NOMO-1 (cell line): ENCODE measurements at regions not wholly inside any gene's neighbourhood (a gene's known extent, or its start where the extent isn't known, plus 50 kb on each side); places are given as distances from the start of the nearest gene placed in this dataset.

ENCODE experiments used
- DNase-seq, 2 experiments: peaks; one replicate each; lab custom pipeline; 2025; ENCODE audit not compliant: unreplicated experiment in 2 of 2; lab: John Stamatoyannopoulos, UW

DNA sequence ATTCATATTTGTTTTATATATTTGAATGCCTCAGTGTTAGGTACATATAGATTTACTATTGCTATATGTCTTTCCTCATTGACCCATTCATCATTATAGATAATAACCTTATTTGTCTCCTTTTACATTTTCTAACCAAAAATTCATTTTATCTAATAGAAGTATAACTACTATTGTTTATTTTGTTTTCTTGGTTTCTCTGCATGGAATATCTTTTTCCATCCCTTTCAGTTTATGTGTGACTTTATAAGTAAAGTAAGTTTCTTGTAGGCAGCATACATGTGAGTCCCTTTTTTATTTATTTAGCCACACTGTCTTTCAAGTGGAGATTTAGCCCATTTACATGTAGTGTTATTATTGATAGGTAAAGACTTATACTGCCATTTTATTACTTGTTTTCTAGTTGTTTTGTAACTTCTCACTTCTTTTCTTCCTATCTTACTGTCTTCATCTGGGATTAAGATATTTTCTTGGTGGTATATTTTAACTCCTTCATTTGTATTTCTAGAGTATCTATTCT, 572.0 kb upstream of the MAN1A1 start:
- no peak for DNase-seq

DNA sequence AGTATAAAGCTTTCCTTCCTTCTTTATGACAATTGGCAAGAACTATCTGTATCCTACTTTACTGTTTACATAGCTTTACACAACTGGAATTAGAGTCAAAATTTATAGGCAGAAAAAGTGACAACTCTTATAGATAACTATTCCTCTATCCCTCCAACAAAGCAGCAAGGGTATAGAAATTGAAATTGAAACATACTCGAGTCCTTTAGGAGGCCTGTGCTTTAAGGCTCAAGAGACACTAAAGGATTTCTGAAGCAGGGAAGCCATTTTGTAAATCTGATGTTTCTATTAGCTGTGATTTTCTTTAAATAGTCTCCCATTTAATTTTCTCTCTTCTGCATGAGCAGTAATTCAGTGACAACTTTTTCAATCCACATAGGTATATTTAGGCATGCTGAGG, 567.6 kb upstream of the MAN1A1 start:
- DNase-seq = no peak

DNA sequence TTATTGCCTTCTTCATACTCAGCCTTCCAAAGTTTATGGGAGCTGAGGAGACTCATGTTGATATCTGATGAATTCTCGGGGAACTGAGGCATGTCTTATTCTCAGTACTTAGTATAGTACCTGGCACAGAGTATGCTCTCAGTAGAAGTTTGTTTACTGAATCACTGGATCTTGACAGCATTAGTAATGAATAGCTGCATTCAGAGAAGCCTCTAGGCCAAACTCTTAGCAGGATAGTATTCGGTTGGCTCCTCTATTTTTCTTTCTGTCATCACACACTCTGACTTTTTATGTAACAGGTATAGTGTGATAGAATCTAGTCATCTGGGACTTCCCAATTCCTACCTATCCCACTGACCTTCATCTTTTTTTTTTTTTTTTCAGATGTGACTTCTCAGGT, 566.4 kb upstream of the MAN1A1 start:
- no peak for DNase-seq

DNA sequence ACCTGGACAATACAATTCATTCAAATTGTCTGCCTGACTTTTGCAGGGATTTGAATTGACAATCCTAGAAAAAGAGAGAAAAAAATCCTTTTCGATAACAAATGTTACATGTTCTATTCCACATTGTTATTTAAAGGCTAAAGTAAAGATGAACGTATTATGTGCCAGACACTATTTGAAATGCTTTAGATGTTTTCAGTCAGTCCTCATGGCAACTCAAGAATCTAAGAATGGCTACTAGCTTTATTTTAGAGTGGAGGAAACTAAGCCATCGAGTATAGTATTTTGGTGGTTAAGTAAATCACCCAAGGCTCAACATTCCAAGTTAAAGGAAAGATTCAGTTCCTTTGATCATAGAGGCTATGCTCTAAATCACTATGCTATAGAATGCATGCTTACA, 558.6 kb upstream of the MAN1A1 start:
- DNase-seq = no peak

DNA sequence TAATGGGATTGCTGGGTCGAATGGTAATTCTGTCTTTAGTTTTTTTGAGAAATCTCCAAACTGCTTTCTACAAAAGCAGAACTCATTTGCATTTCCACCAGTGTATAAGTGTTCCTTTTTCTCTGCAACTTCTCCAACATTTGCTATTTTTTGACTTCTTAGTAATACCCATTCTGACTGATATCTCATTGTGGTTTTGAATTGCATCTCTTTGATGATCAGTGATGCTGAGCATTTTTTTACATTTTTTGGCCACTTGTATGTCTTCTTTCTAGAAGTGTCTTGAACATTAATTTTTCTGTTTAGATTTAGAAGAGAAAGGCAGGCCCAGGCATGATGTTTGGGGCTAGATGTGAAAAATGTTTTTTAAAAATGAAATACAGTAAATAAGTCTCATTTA, 553.1 kb upstream of the MAN1A1 start:
- no peak for DNase-seq

DNA sequence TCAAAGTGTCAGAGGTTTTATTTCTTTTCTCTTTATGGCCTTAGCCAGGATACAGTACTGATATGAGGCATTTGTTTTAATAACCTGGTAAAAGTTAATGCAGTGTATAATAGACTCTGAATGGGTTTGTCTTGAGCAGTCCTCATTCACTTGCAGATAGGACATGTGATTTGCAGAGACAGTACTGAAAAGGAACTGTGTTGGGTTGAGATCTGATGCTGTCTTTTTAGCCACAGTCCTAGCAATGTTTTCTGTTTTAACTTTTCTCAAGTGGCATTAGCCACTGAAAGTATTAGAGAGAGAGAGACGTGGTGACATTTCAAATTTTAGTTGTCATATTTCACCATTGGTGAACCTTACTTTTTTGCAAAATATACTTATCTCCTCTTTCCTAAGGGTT, 547.2 kb upstream of the MAN1A1 start:
- no peak for DNase-seq

DNA sequence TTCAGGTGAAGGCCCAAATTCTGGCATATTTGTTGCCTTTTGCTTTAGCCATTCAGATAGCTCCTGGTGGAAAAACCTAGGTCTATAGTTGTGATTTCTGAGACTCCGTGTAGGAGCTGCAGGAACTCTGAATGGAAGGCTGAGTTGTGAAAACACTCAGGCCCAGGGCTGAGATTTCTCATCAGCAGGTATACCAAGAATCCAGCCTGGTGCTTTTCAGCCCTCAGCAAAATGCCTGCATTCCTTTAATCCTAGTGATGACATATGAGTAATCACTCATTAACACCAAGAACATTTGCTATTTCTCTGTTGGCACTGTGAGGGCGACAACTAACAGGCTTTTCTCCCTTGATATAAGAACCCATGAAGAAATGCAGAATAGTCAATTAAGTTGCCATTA, 546.1 kb upstream of the MAN1A1 start:
- DNase-seq = no peak

DNA sequence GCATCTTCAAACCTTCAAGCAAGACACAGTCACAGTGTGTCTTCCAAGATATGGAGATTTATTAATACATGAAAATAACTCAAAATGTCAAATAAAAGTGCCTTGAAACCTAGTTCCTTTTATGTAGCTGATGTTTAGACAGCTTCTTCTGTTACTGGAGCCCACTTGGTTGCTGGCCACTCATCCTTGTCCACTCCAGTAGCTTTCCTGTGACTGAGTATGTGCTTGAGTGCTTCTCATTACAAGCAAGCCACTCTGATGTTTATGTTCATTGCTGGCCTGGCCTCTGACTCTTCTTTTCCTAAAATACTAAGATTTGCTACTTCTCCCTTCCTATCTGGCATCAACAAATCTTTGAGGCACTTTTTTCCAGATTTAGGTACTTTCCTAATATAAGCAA, 545.2 kb upstream of the MAN1A1 start:
- no peak for DNase-seq

DNA sequence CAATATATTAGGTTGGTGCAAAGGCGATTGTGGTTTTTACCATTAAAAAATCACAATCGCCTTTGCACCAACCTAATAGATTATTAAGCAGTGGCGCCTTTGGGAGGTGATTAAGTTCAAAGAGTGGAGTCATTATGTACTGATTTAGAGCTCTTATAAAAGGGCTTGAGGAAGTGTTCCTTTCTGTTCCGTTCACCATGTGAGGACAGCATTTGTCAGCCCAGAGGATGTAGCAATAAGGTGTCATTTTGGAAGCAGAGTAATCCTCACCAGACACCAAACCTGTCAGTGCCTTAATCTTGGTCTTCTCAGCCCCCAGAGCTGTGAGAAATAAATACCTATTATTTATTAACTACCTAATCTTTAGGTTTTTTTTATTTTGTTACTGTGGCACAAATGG, 542.1 kb upstream of the MAN1A1 start:
- peak; percentile 2 to 34 for DNase-seq

DNA sequence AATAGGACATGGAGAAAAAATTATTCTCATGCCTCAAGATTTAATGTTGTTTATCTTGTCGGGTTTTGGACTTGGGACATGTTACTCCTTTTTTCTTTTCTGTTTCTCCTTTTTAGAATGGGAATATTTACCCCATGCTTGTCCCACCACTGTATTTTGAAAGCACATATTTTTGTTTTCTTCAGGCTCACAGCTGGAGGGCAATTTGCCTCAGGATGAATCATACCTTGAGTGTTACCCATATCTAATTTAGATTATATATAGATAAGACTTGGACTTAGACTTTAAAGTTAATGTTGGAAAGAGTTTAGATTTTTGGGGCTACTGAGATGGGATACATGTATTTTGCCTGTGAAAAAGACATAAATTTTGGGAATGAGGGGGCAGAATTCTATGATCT, 541.6 kb upstream of the MAN1A1 start:
- no peak for DNase-seq

DNA sequence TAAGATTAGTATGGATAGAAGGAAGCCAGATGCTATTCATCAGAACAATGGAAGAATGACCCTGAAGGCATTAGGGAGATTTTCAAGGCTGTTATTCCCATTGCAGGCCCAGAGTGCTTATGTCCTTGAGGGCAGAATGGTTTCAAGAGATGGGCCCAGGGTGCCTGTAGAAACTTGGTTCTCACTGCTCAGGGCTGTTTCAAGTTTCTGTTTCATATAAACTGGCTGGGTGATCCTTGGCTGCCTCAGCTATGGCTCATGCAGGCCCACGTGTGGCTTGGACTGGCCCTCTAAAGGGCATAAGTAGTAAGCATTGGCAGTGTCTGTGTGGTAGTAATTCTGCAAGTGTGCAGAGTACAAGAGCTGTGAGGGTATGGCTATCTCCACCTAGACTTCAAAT, 540.9 kb upstream of the MAN1A1 start:
- no peak for DNase-seq

DNA sequence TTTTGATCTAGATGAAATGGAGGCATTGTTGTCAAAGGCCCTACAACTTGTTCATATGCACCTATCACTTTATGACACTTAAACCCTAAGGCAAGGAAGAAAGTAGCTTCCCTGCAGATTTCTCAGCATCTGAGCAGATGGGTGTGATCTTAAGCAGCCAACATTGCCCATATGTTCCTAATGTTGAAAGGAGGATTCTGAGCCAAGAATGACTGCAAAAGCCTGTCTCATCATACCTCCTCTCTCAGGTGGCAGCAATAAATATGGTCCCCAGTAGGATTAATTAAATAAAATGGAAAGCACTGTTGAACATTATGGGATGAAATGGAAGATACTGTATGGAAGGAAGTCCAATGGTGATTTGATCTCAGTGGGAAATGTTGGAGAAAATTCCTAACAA, 538.1 kb upstream of the MAN1A1 start:
- no peak for DNase-seq

DNA sequence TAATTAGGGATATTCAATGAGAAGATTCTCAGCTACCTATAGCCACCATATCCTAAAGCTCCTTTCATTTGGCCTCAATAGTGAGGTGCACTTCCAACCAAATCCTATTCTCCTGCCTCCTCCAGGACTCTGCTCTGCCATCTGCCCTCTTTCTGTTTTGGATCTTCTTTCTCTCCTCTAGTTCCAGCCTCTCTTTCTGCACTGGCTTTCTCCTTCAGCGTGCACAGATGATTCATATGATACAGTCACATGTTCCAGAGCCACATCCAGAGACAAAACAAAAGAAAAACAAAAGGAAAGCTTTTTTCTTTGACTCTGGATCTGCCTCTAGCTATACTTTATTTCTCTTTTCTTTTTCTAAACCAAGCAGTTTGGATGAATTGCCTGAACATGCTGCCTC, 531.9 kb upstream of the MAN1A1 start:
- no peak for DNase-seq

DNA sequence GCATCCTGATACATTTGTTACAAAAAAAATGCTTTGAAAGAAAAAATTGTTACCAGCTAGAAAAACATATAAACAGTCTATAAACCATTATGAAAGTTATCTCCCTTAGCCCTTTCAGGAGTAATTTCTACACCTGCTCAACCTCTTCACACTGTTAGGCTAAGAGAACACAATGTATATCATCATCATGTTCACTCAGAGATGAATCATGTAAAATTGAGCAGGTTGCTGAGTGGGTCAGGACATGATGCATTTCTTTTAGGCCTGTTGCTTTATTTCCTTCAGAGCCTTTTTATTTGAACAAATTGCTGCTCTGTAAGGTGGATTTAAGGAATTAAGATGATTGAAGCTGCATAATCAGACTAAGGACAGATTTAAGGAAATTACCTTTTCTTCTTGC, 531.3 kb upstream of the MAN1A1 start:
- no peak for DNase-seq

DNA sequence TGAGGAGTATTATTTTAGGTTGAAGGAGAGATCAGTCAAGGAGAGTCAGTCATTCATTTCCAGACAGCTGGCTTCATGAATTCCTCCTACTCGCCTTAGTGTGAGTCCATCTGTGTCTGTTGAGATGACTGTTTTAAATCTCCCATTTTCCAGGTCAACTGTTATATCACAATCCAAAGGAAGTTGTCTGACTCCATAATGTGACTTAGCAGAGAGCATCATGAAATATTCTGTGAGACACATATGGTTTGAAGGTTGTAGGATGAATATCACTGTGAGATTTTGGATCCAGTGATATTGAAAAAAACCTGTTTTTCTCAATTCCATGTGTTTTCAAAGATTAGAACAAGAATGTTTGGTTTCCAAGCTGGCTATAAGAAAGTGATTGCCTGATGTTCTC, 530.2 kb upstream of the MAN1A1 start:
- no peak for DNase-seq

DNA sequence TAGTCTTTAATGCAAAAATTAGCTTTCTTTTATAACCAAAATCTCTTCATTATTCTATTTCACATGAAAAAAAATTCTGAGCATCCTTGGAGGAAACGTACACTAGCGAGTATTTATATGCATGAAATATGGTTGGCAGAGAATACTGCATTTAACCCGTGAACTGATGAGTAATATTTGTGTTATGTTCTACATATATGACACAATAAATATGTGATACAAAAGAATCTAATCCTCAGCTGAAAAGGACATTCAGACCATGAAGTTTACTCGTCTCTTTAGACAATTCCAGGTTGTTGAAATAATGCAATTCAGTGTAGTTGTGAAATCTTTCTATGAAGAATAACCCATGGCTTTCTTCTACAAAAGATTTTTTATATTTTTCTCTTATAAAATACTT, 524.8 kb upstream of the MAN1A1 start:
- no peak for DNase-seq

DNA sequence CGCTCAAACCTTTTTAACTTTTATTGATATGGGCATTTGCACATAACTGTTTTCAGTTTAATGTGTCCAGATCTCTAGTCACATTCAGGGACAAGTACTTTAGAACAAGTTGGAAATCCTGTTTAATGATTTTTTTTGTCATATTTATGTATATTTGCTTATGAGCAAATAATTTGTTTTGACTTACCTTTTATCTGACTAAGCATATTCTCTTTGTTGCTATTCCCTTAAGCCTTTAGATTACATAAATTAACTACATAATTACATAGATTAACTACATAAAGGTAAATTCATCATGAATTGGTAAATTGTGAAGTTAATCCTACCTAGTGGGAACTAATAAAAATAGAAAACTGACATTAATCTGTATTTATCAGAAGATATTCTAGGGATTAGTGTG, 523.5 kb upstream of the MAN1A1 start:
- no peak for DNase-seq

DNA sequence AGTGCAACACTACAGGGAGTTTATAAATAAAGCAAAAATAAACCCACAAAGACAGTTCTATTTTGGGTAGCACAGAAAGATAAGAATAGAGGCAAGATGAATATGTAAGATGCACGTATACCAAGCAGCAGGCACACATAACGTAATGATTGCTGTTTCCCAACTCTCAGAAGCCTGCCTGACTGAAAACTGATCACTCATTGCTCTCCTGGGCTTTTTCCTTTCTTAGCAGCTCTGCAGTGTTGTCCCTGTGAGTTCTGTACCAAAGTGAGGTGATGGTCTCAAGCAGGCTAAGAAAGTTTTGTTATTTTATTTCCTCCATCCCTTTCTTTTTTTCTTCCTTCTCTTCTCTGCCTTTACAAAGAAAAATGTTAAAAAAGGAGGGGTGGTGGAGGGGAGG, 522.0 kb upstream of the MAN1A1 start:
- DNase-seq = no peak

DNA sequence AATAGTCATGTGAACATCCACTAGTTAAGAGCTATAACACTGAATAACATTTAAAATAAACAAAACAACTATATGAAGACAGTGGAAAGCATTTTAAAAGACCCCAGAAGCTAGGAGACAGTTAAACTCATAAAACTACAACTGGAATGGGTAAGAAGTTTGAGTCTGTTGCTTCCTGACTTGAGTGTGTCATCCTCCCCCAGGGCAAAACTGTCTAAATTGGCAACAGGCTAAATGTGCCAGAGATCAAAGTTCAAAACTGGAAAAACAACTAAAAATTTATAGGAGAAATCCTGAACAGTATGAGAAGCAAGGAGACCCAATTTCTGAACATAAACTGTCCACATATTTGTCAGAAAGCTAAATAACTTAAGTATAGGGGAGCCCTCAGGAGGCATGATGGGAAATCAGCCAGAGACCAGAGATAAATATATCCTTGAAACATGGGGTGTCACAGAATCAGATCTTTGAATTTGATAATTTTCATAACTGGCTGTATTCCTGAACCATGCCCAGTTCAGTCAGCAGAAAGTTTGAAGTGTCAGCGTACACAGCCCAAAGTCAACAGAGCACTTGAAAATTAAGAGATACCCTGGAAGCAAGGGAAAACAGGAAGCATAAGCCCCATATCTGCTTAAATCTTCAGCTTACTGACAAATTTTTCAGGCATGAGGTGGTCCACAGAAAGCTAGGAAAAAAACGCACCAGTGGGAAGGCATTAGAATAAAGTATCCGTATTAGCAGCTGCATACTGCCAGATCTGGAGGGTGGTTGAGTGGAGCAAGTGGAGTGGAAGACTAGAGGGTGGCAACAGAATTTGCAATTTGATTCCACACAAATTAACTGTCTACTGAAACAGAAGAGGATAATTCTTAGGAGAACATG, 516.1 kb upstream of the MAN1A1 start:
- no peak for DNase-seq

DNA sequence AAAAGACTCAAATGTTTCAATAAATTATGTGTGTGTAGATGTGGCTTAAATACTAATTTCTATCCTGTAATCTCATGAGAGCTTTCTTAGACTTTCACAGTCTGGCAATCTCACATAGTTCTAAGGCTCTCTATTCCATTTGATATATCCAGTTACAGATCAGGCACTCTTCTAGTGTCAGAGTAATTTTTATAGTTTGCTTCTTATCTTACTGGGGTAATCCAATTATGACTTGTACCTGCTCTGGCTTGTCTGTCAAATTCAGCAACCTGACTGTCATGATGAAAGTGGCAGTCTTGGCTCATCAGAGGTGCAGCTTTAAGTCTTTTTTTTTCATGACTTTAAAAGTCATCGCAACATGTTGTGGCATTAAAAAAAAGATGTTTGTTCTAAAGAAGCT, 513.2 kb upstream of the MAN1A1 start:
- DNase-seq = no peak

DNA sequence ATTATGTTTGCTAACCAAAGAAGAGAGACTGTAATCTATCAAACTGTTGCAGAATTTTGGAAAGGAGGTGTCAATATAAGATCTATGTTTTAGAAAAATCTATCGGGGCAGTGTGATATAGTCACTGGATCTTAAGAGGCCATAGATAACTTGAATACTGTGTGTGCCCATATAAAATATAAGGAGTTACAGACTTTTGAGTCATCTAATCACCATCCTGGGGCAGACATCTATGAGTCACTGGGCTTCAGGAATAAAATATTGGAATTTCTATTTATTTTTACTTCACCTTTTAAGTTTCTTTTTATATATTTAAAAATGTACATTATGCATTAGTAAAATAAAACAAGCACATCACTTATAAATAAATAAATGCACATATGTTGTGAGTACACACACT, 509.3 kb upstream of the MAN1A1 start:
- no peak for DNase-seq

DNA sequence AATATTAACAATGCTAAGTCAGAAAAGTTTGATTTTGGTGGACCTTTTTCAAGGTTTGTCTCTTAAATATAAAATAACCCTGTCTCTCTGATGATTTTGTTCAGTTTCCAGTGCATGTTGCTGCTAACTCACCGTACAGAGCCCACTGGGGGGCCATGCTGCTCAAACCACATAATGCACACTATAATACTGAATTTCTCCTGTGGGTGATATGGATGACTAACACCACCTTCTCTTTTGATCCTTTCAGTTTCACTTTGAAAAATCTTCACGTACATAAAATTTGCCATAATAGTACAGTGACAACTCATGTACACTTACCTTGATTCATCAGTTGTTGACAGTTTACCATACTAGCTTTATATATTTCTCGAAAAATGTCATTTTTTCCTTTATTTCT, 506.6 kb upstream of the MAN1A1 start:
- peak in 1 of 2 experiments; percentile 23 for DNase-seq

DNA sequence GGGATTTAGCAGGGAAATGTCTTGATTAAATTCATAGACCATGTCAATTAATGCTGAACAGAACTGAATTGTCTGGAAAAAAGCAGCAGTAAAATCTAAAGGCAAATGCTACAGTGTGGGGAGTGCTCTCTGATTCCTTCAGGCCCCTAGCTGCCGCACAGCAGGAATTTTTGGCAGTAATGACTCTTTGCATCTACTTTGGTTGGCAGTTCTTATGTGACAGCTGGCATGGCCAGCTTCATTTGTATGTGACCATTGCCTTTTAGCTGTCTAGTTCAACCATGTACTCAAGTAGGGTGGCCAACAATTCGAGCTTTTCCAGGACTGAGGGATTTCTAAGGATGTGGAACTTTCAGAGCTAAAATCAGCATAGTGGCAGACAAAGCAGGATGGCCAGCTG, 499.1 kb upstream of the MAN1A1 start:
- DNase-seq = no peak
